CD4-positive, alpha-beta T cell (primary cell): ENCODE measurements at regions not wholly inside any gene's neighbourhood (a gene's known extent, or its start where the extent isn't known, plus 50 kb on each side); places are given as distances from the start of the nearest gene placed in this dataset.

Experiments used
- ATAC-seq: fragments of 200-7000 bp; cut with Tn5 transposase; one replicate; pipeline ENCODE4 v1.10.0; 2022; ENCODE audit warnings: mild to moderate bottlenecking; ENCODE audit not compliant: poor library complexity
- CTCF ChIA-PET: fragments of 350-600 bp; sonication (Branson Sonifier 250); formaldehyde crosslinking; loops from one replicate; lab custom pipeline; 2021; ENCODE audit warnings: antibody characterized with exemption, inconsistent platforms; lab: Charles Lee
- POLR2A ChIA-PET: fragments of 350-600 bp; sonication (Branson Sonifier 250); formaldehyde crosslinking; loops from one replicate; lab custom pipeline; 2021; ENCODE audit warnings: antibody characterized with exemption, inconsistent platforms; lab: Charles Lee
- DNase-seq, 14 experiments: peaks; one replicate each; pipeline ENCODE4 v3.0.0-alpha.2; 2013 to 2020; ENCODE audit warnings: mixed read lengths in 2 of 14
- H3K27ac ChIP-seq, 2 donors: one replicate each; pipeline versions ENCODE4 v1.5.1 to v1.7.0; 2013; ENCODE audit warnings: low read length in 2 of 2, low read depth in 1 of 2, mild to moderate bottlenecking in 1 of 2
- H3K27me3 ChIP-seq, 2 experiments: 1 replicate in 1 of 2; 2 replicates in 1 of 2; pipeline versions ENCODE4 v1.6.1 to v1.7.0; 2013; ENCODE audit warnings: low read length in 2 of 2, control low read depth in 1 of 2, mild to moderate bottlenecking in 1 of 2, moderate library complexity in 1 of 2; ENCODE audit not compliant: insufficient read depth in 2 of 2, control insufficient read depth in 1 of 2
- H3K36me3 ChIP-seq: one replicate; pipeline ENCODE4 v1.6.1; 2013; ENCODE audit warnings: low read length, control low read depth; ENCODE audit not compliant: insufficient read depth
- H3K4me1 ChIP-seq: one replicate; pipeline ENCODE4 v1.6.1; 2013; ENCODE audit warnings: low read length, control low read depth; ENCODE audit not compliant: insufficient read depth
- H3K4me3 ChIP-seq: one replicate; pipeline ENCODE4 v1.5.1; 2013; ENCODE audit warnings: mild to moderate bottlenecking, low read length, moderate library complexity
- H3K9me3 ChIP-seq, 2 experiments: 1 replicate in 1 of 2; 2 replicates in 1 of 2; pipeline versions ENCODE4 v1.6.1 to v1.7.0; 2013; ENCODE audit warnings: low read length in 2 of 2, mild to moderate bottlenecking in 2 of 2, control low read depth in 1 of 2, moderate library complexity in 1 of 2; ENCODE audit not compliant: control insufficient read depth in 1 of 2, insufficient read depth in 1 of 2
- H3K27ac Mint-ChIP-seq: one replicate; pipeline ENCODE4 v1.8.0; 2020; ENCODE audit warnings: mixed read lengths
- H3K27me3 Mint-ChIP-seq: one replicate; pipeline ENCODE4 v1.8.0; 2021; ENCODE audit warnings: mixed read lengths
- H3K36me3 Mint-ChIP-seq: one replicate; pipeline ENCODE4 v1.8.0; 2021; ENCODE audit warnings: low read depth, mixed read lengths
- H3K4me1 Mint-ChIP-seq: one replicate; pipeline ENCODE4 v1.8.0; 2021; ENCODE audit warnings: low read depth, mixed read lengths
- H3K4me3 Mint-ChIP-seq: one replicate; pipeline ENCODE4 v1.8.0; 2020; ENCODE audit warnings: mild to moderate bottlenecking, mixed read lengths
- H3K9me3 Mint-ChIP-seq: one replicate; pipeline ENCODE4 v1.8.0; 2020; ENCODE audit warnings: mixed read lengths
- CTCF ChIP-seq: fragments of 200-600 bp; IDR thresholded peaks from one replicate; pipeline ENCODE4 v1.8.0; 2022; ENCODE audit warnings: antibody characterized with exemption, mild to moderate bottlenecking
- intact Hi-C, 2 experiments: fragments of 100-400 bp; cut with DNase I in 1 of 2; cut with micrococcal nuclease in 1 of 2; formaldehyde crosslinking; loops; one replicate each; pipeline versions ENCODE4 v1.15.1 to v1.9.0; 2023 to 2025; cut with DNase I, micrococcal nuclease

GRCh38 chr2:175605640-175606009 lies 396.4 kb downstream of the LNPK start:
- CTCF ChIA-PET = no interaction called here
- no peaks in the 10 kb centered on the region for H3K36me3 Mint-ChIP-seq

DNA sequence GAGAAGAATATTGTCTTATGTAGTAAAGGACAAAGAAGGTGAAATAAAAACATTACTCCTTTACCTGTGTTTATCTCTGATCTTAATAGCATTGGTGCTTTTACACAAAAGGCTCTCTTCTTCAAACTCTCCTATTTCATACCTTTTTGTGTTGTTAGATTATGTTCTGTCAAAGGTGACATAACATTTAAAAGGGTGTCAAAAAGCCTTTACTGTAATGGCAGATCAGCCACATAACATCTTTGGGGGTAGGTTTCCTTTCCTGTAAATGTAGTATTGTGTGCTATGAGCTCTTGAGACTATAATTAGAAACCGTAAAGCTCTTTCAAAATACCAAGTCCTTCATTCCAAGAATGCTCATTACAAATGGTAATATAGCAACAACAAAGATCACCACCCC lies 400.1 kb downstream of the LNPK start:
- H3K36me3 Mint-ChIP-seq = no peaks in the 10 kb centered on the region
- H3K4me1 ChIP-seq = no peaks in the 10 kb centered on the region
- no peak for DNase-seq
- peaks cover 5% of the 10 kb centered on the region for H3K27me3 Mint-ChIP-seq
- ChIA-PET CTCF (no interaction called here), POLR2A (no interaction called here)
- H3K9me3 Mint-ChIP-seq = no peaks in the 10 kb centered on the region
- intact Hi-C loops = no loop called here
- H3K9me3 ChIP-seq = no peaks in the 10 kb centered on the region
- H3K4me1 Mint-ChIP-seq = no peaks in the 10 kb centered on the region
- H3K4me3 Mint-ChIP-seq = no peak overlapping the region
- no peak for ATAC-seq
- H3K27ac Mint-ChIP-seq = no peak overlapping the region
- H3K36me3 ChIP-seq = no peaks in the 10 kb centered on the region
- H3K4me3 ChIP-seq = no peak overlapping the region
- no peaks in the 10 kb centered on the region for H3K27me3 ChIP-seq
- no peak for TF ChIP-seq CTCF
- H3K27ac ChIP-seq = no peak overlapping the region

More at GRCh38 chr2:175605640-175606009, 396.4 kb downstream of the LNPK start:
- H3K27ac Mint-ChIP-seq = no peak overlapping the region
- no peak overlapping the region for H3K27ac ChIP-seq
- no peaks in the 10 kb centered on the region for H3K4me1 Mint-ChIP-seq
- H3K4me3 Mint-ChIP-seq = no peak overlapping the region
- intact Hi-C loops = no loop called here
- H3K4me3 ChIP-seq = no peak overlapping the region
- H3K27me3 Mint-ChIP-seq = peaks cover 5% of the 10 kb centered on the region
- no peaks in the 10 kb centered on the region for H3K36me3 ChIP-seq
- ATAC-seq = no peak
- H3K27me3 ChIP-seq = no peaks in the 10 kb centered on the region
- H3K4me1 ChIP-seq = no peaks in the 10 kb centered on the region
- no peaks in the 10 kb centered on the region for H3K9me3 Mint-ChIP-seq
- DNase-seq = no peak
- H3K9me3 ChIP-seq = peaks cover 0 to 3% of the 10 kb centered on the region in 2 experiments
- POLR2A ChIA-PET = no interaction called here
- no peak for TF ChIP-seq CTCF

- CTCF ChIA-PET = no interaction called here
- H3K9me3 ChIP-seq = no peaks in the 10 kb centered on the region
- H3K27me3 ChIP-seq = no peaks in the 10 kb centered on the region
- TF ChIP-seq CTCF = no peak
- intact Hi-C loops = no loop called here
- ATAC-seq (no peak), DNase-seq (no peak)
- Mint-ChIP-seq H3K4me1 (no peaks in the 10 kb centered on the region), H3K9me3 (no peaks in the 10 kb centered on the region), H3K27me3 (peaks cover 5% of the 10 kb centered on the region), H3K27ac (no peak overlapping the region), H3K4me3 (no peak overlapping the region), H3K36me3 (no peaks in the 10 kb centered on the region)
- no peak overlapping the region for H3K27ac ChIP-seq
- no peaks in the 10 kb centered on the region for H3K36me3 ChIP-seq
- H3K4me1 ChIP-seq = no peaks in the 10 kb centered on the region
- no peak overlapping the region for H3K4me3 ChIP-seq
- POLR2A ChIA-PET = no interaction called here
These were observed 401.9 kb downstream of the LNPK start for GRCh38 chr2:175599966-175600831.
